Breast epithelium (tissue), 3 donors: ENCODE measurements at regions not wholly inside any gene's neighbourhood (a gene's known extent, or its start where the extent isn't known, plus 50 kb on each side); places are given as distances from the start of the nearest gene placed in this dataset.

Experiments
- POLR2A ChIP-seq: fragments of 450-650 bp; IDR thresholded peaks from one replicate; pipeline ENCODE4 v1.6.1; 2016; ENCODE audit warnings: antibody characterized with exemption, mild to moderate bottlenecking, moderate library complexity
- POLR2AphosphoS5 ChIP-seq, 3 donors: sonication (generic); formaldehyde crosslinking; IDR thresholded peaks; one replicate each; pipeline ENCODE4 v1.6.1; 2017; ENCODE audit warnings: antibody characterized with exemption in 3 of 3
- TF ChIP-seq, protein P1 (sequence below), 3 donors: fragments of 450-650 bp; IDR thresholded peaks; one replicate each; pipeline ENCODE4 v1.5.1; 2016 to 2017; ENCODE audit warnings: antibody characterized with exemption in 3 of 3, mild to moderate bottlenecking in 3 of 3, moderate library complexity in 3 of 3

DNA sequence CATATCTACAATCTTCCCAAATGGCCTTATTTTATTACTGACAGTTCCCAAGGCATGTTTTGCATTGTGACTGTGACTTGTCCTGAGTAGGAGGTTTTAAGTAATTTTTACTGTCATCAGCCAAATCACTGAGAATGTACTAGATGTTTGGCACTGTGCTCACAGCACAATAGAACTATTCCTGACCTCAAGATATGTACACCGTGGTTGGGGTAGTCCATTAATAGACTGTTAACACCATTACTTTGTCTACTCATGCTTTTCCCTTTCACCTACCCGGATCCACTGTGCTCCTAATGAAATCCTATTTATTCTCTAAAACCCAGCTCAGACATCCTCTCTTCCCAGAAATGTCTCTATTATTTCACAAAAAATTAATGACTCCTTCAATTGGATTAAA lies 168.7 kb upstream of the TENM4 start:
- TF ChIP-seq, protein P1, sequence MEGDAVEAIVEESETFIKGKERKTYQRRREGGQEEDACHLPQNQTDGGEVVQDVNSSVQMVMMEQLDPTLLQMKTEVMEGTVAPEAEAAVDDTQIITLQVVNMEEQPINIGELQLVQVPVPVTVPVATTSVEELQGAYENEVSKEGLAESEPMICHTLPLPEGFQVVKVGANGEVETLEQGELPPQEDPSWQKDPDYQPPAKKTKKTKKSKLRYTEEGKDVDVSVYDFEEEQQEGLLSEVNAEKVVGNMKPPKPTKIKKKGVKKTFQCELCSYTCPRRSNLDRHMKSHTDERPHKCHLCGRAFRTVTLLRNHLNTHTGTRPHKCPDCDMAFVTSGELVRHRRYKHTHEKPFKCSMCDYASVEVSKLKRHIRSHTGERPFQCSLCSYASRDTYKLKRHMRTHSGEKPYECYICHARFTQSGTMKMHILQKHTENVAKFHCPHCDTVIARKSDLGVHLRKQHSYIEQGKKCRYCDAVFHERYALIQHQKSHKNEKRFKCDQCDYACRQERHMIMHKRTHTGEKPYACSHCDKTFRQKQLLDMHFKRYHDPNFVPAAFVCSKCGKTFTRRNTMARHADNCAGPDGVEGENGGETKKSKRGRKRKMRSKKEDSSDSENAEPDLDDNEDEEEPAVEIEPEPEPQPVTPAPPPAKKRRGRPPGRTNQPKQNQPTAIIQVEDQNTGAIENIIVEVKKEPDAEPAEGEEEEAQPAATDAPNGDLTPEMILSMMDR (IDR thresholded peaks at IDR 0.05): no peak
- TF ChIP-seq POLR2A: no peak
- no peak for TF ChIP-seq POLR2AphosphoS5 (IDR thresholded peaks at IDR 0.05)
